ENCODE measurements at regions not wholly inside any gene's neighbourhood (a gene's known extent, or its start where the extent isn't known, plus 50 kb on each side); places are given as distances from the start of the nearest gene placed in this dataset.
A peak's percentile ranks its signal among the peaks of the same experiment; 100 is the strongest.
"Not testable (repeated sequence)": the region's sequence is repeated elsewhere in the genome, so short reads cannot be mapped to it uniquely, and the experiment has no call there.

DNA sequence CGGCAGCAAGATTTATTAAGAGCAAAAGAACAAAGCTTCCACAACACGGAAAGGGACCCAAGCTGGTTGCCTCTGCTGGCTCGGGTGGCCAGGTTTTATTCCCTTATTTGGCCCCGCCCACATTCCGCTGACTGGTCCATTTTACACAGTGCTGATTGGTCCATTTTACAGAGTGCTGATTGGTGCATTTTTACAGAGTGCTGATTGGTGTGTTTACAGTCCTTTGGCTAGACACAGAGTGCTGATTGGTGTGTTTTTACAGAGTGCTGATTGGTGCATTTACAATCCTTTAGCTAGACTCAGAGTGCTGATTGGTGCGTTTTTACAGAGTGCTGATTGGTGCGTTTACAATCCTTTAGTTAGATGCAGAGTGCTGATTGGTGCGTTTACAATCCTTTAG lies 358.4 kb upstream of the PDE3A start:
- H4K20me1 ChIP-seq (replicated peaks; ENCODE audit: control insufficient read depth, insufficient read depth, low read length); BruUV-seq (replicated peaks); DNase-seq (ENCODE audit: extremely low read depth in 1 of 4, low spot score in 3 of 4); H3K9me3 ChIP-seq (replicated peaks; ENCODE audit: control insufficient read depth, insufficient read depth, low read depth, low read length); H3K4me1 ChIP-seq (replicated peaks in 1 of 2; ENCODE audit: control insufficient read depth in 2 of 2, insufficient read depth in 2 of 2, low read length in 2 of 2); H3K9me1 ChIP-seq (ENCODE audit: control insufficient read depth, insufficient read depth, low read length); H3K79me2 ChIP-seq (ENCODE audit: control insufficient read depth, insufficient read depth, low read length); FAIRE-seq; H3K27ac ChIP-seq (ENCODE audit: extremely low read depth, low read depth, low read length); H3K36me3 ChIP-seq (ENCODE audit: control insufficient read depth, insufficient read depth, low read length); in situ Hi-C loops (cut with MboI); H3K4me3 ChIP-seq; POLR2A ChIA-PET; H3K27me3 ChIP-seq (ENCODE audit: control insufficient read depth in 2 of 2, insufficient read depth in 2 of 2, low read length in 2 of 2); CTCF ChIA-PET (ENCODE audit: low intra/inter-chr PET ratio); ATAC-seq; H3K9ac ChIP-seq (ENCODE audit: insufficient read depth in 1 of 2, low read depth in 2 of 2, low read length in 2 of 2); H3K4me2 ChIP-seq (ENCODE audit: insufficient read depth, low read length); H2AFZ ChIP-seq (ENCODE audit: low read depth, low read length); intact Hi-C loops (cut with micrococcal nuclease): not testable (repeated sequence)
- 4% methylated on average over 5 of the region's 8 CpGs for WGBS (ENCODE audit: insufficient coverage, low coverage, missing lambda C conversion rate)
- TF ChIP-seq NFYB (IDR thresholded peaks at IDR 0.05; ENCODE audit: extremely low read depth, insufficient read length), result peak; percentile 48

DNA sequence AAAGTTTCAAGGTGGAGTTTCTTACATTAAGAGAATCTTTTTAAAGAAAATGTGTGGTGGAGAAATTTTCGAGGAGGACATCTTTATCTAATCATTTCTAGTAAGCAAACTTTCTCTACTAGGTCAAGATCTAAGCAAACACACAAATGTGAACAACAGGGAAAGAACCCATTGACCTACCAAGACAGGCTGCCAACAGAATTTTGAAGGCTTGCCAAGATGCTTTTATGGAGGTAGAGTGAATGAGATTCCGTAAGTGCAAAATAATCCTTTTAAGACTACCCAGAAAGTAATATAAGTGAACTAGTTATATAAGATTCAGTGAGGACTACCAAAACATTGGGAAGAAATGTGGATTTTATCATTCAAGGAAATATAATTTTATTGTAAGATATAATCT lies 357.1 kb upstream of the PDE3A start:
- no peak overlapping the region for H3K4me2 ChIP-seq (ENCODE audit: insufficient read depth, low read length)
- H3K36me3 ChIP-seq (ENCODE audit: control insufficient read depth, insufficient read depth, low read length), result no peaks in the 10 kb centered on the region
- no peak overlapping the region for H3K27ac ChIP-seq (ENCODE audit: extremely low read depth, low read depth, low read length)
- no peaks in the 10 kb centered on the region for H3K9me3 ChIP-seq (replicated peaks; ENCODE audit: control insufficient read depth, insufficient read depth, low read depth, low read length)
- ChIA-PET CTCF (ENCODE audit: low intra/inter-chr PET ratio) (no interaction called here), POLR2A (no interaction called here)
- H2AFZ ChIP-seq (ENCODE audit: low read depth, low read length), result no peak overlapping the region
- intact Hi-C loops (cut with micrococcal nuclease), result no loop called here
- in situ Hi-C loops (cut with MboI), result no loop called here
- BruUV-seq (replicated peaks), result no TSS peak
- ATAC-seq, result no peak
- no peaks in the 10 kb centered on the region for H4K20me1 ChIP-seq (replicated peaks; ENCODE audit: control insufficient read depth, insufficient read depth, low read length)
- H3K4me1 ChIP-seq (replicated peaks in 1 of 2; ENCODE audit: control insufficient read depth in 2 of 2, insufficient read depth in 2 of 2, low read length in 2 of 2), result no peaks in the 10 kb centered on the region
- no peaks in the 10 kb centered on the region for H3K9me1 ChIP-seq (ENCODE audit: control insufficient read depth, insufficient read depth, low read length)
- no peaks in the 10 kb centered on the region for H3K27me3 ChIP-seq (ENCODE audit: control insufficient read depth in 2 of 2, insufficient read depth in 2 of 2, low read length in 2 of 2)
- no peak overlapping the region for H3K4me3 ChIP-seq
- DNase-seq (ENCODE audit: extremely low read depth in 1 of 4, low spot score in 3 of 4), result no peak
- FAIRE-seq, result no peak
- no peaks in the 10 kb centered on the region for H3K79me2 ChIP-seq (ENCODE audit: control insufficient read depth, insufficient read depth, low read length)
- 0% methylated on average over 2 of the region's 2 CpGs for WGBS (ENCODE audit: insufficient coverage, low coverage, missing lambda C conversion rate)
- no peak overlapping the region for H3K9ac ChIP-seq (ENCODE audit: insufficient read depth in 1 of 2, low read depth in 2 of 2, low read length in 2 of 2)
- TF ChIP-seq RBM22 (IDR thresholded peaks at IDR 0.05; ENCODE audit: low read depth, low read length, poor library complexity, severe bottlenecking), result no peak
- no peak for TF ChIP-seq TRIM28 (IDR thresholded peaks at IDR 0.05)
- TF ChIP-seq ZNF780A (CRISPR knock-in tag; IDR thresholded peaks at IDR 0.05), result no peak
- no peak for TF ChIP-seq MTA3 (IDR thresholded peaks at IDR 0.05; ENCODE audit: borderline replicate concordance)
- no peak for TF ChIP-seq TCFL5 (CRISPR knock-in tag; conservative IDR thresholded peaks at IDR 0.05)
- TF ChIP-seq, protein P1, sequence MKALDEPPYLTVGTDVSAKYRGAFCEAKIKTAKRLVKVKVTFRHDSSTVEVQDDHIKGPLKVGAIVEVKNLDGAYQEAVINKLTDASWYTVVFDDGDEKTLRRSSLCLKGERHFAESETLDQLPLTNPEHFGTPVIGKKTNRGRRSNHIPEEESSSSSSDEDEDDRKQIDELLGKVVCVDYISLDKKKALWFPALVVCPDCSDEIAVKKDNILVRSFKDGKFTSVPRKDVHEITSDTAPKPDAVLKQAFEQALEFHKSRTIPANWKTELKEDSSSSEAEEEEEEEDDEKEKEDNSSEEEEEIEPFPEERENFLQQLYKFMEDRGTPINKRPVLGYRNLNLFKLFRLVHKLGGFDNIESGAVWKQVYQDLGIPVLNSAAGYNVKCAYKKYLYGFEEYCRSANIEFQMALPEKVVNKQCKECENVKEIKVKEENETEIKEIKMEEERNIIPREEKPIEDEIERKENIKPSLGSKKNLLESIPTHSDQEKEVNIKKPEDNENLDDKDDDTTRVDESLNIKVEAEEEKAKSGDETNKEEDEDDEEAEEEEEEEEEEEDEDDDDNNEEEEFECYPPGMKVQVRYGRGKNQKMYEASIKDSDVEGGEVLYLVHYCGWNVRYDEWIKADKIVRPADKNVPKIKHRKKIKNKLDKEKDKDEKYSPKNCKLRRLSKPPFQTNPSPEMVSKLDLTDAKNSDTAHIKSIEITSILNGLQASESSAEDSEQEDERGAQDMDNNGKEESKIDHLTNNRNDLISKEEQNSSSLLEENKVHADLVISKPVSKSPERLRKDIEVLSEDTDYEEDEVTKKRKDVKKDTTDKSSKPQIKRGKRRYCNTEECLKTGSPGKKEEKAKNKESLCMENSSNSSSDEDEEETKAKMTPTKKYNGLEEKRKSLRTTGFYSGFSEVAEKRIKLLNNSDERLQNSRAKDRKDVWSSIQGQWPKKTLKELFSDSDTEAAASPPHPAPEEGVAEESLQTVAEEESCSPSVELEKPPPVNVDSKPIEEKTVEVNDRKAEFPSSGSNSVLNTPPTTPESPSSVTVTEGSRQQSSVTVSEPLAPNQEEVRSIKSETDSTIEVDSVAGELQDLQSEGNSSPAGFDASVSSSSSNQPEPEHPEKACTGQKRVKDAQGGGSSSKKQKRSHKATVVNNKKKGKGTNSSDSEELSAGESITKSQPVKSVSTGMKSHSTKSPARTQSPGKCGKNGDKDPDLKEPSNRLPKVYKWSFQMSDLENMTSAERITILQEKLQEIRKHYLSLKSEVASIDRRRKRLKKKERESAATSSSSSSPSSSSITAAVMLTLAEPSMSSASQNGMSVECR (CRISPR knock-in tag; IDR thresholded peaks at IDR 0.05), result no peak
- no peak for TF ChIP-seq TFAM (CRISPR knock-in tag; conservative IDR thresholded peaks at IDR 0.05)
- no peak for TF ChIP-seq HDAC2 (IDR thresholded peaks at IDR 0.05)
- no peak for TF ChIP-seq C11orf30 (IDR thresholded peaks at IDR 0.05; ENCODE audit: low read depth)
- TF ChIP-seq ARID1B (IDR thresholded peaks at IDR 0.05), result no peak
- TF ChIP-seq ZKSCAN1 (IDR thresholded peaks at IDR 0.05; ENCODE audit: low read depth, low read length), result no peak
- no peak for TF ChIP-seq MAFK (IDR thresholded peaks at IDR 0.05; ENCODE audit: low read length)

Measured in K562 (cell line).